ENCODE measurements at regions not wholly inside any gene's neighbourhood (a gene's known extent, or its start where the extent isn't known, plus 50 kb on each side); places are given as distances from the start of the nearest gene placed in this dataset.

- Mint-ChIP-seq H3K4me1 (no peaks in the 10 kb centered on the region), H3K27ac (no peak overlapping the region), H3K9me3 (ENCODE audit: insufficient read depth) (no peaks in the 10 kb centered on the region), H3K27me3 (no peaks in the 10 kb centered on the region), H3K4me3 (no peak overlapping the region)
- WGBS (ENCODE audit: insufficient coverage) = no CpG with 5 or more reads among the region's 1 CpG
- no peak overlapping the region for H3K4me2 ChIP-seq (replicated peaks; ENCODE audit: low read depth, low read length, poor library complexity, severe bottlenecking)
- intact Hi-C loops (cut with micrococcal nuclease) = no loop called here
- H3K9me3 ChIP-seq (ENCODE audit: control extremely low read depth in 1 of 3, control insufficient read depth in 2 of 3, insufficient read depth in 1 of 3, low read length in 2 of 3) = no peaks in the 10 kb centered on the region
- H3K36me3 ChIP-seq (replicated peaks in 1 of 2; ENCODE audit: control extremely low read depth in 1 of 2, control insufficient read depth in 1 of 2, extremely low read depth in 1 of 2, insufficient read depth in 2 of 2, low read length in 1 of 2) = no peaks in the 10 kb centered on the region
- no peaks in the 10 kb centered on the region for H3K4me1 ChIP-seq (ENCODE audit: control insufficient read depth in 2 of 2, insufficient read depth in 2 of 2, low read length in 2 of 2)
- no peaks in the 10 kb centered on the region for H3K79me2 ChIP-seq (ENCODE audit: control insufficient read depth, insufficient read depth, low read length)
- H2AFZ ChIP-seq (ENCODE audit: insufficient read depth, low read depth, low read length, poor library complexity, severe bottlenecking) = no peak overlapping the region
- H3K27me3 ChIP-seq (replicated peaks in 1 of 4; ENCODE audit: control extremely low read depth in 1 of 4, control insufficient read depth in 3 of 4, insufficient read depth in 4 of 4, low read length in 3 of 4) = no peaks in the 10 kb centered on the region
- no peak overlapping the region for H3K9ac ChIP-seq (ENCODE audit: low read length)
- H4K20me1 ChIP-seq (ENCODE audit: control insufficient read depth, insufficient read depth, low read length, poor library complexity, severe bottlenecking) = no peaks in the 10 kb centered on the region
- no peak for ATAC-seq (ENCODE audit: low read depth)
- H3K4me3 ChIP-seq (ENCODE audit: control extremely low read depth in 1 of 5, extremely low read depth in 1 of 5, insufficient read depth in 1 of 5, low read depth in 2 of 5, low read length in 4 of 5) = no peak overlapping the region
- POLR2A ChIA-PET = no interaction called here
- TF ChIP-seq EZH2 (IDR thresholded peaks at IDR 0.05; ENCODE audit: borderline replicate concordance, insufficient read depth, low read depth, low read length, poor library complexity, severe bottlenecking) = no peak
- TF ChIP-seq CTCF (IDR thresholded peaks at IDR 0.05) = no peak
- CTCF ChIA-PET = no interaction called here
- no peak overlapping the region for H3K27ac ChIP-seq (ENCODE audit: low read length in 2 of 2)
- DNase-seq = no peak
Measured at GRCh38 chrX:34371754-34372153, 239.6 kb upstream of the FAM47A start.

GRCh38 chrX:34365471-34365870, 233.4 kb upstream of the FAM47A start:
- no peaks in the 10 kb centered on the region for H3K27me3 ChIP-seq (replicated peaks in 1 of 4; ENCODE audit: control extremely low read depth in 1 of 4, control insufficient read depth in 3 of 4, insufficient read depth in 4 of 4, low read length in 3 of 4)
- H2AFZ ChIP-seq (ENCODE audit: insufficient read depth, low read depth, low read length, poor library complexity, severe bottlenecking) = no peak overlapping the region
- H3K9ac ChIP-seq (ENCODE audit: low read length) = no peak overlapping the region
- POLR2A ChIA-PET = no interaction called here
- no peak overlapping the region for H3K4me2 ChIP-seq (replicated peaks; ENCODE audit: low read depth, low read length, poor library complexity, severe bottlenecking)
- no peak overlapping the region for H3K27ac Mint-ChIP-seq
- no peaks in the 10 kb centered on the region for H3K36me3 ChIP-seq (replicated peaks in 1 of 2; ENCODE audit: control extremely low read depth in 1 of 2, control insufficient read depth in 1 of 2, extremely low read depth in 1 of 2, insufficient read depth in 2 of 2, low read length in 1 of 2)
- no peaks in the 10 kb centered on the region for H3K4me1 ChIP-seq (ENCODE audit: control insufficient read depth in 2 of 2, insufficient read depth in 2 of 2, low read length in 2 of 2)
- TF ChIP-seq EZH2 (IDR thresholded peaks at IDR 0.05; ENCODE audit: borderline replicate concordance, insufficient read depth, low read depth, low read length, poor library complexity, severe bottlenecking) (no peak), CTCF (IDR thresholded peaks at IDR 0.05) (no peak)
- 60% methylated on average over 1 of the region's 4 CpGs for WGBS (ENCODE audit: insufficient coverage)
- no peaks in the 10 kb centered on the region for H3K79me2 ChIP-seq (ENCODE audit: control insufficient read depth, insufficient read depth, low read length)
- no peaks in the 10 kb centered on the region for H3K9me3 ChIP-seq (ENCODE audit: control extremely low read depth in 1 of 3, control insufficient read depth in 2 of 3, insufficient read depth in 1 of 3, low read length in 2 of 3)
- CTCF ChIA-PET = no interaction called here
- H3K4me3 ChIP-seq (ENCODE audit: control extremely low read depth in 1 of 5, extremely low read depth in 1 of 5, insufficient read depth in 1 of 5, low read depth in 2 of 5, low read length in 4 of 5) = no peak overlapping the region
- H3K4me1 Mint-ChIP-seq = no peaks in the 10 kb centered on the region
- no peaks in the 10 kb centered on the region for H4K20me1 ChIP-seq (ENCODE audit: control insufficient read depth, insufficient read depth, low read length, poor library complexity, severe bottlenecking)
- DNase-seq (no peak), ATAC-seq (ENCODE audit: low read depth) (no peak)
- no peaks in the 10 kb centered on the region for H3K27me3 Mint-ChIP-seq
- H3K9me3 Mint-ChIP-seq (ENCODE audit: insufficient read depth) = no peaks in the 10 kb centered on the region
- no peak overlapping the region for H3K27ac ChIP-seq (ENCODE audit: low read length in 2 of 2)
- intact Hi-C loops (cut with micrococcal nuclease) = no loop called here
- no peak overlapping the region for H3K4me3 Mint-ChIP-seq
